COLO668 (cell line): ENCODE measurements at regions not wholly inside any gene's neighbourhood (a gene's known extent, or its start where the extent isn't known, plus 50 kb on each side); places are given as distances from the start of the nearest gene placed in this dataset.

Experiments
- DNase-seq: peaks from one replicate; lab custom pipeline; 2025; ENCODE audit not compliant: unreplicated experiment; lab: John Stamatoyannopoulos, UW

GRCh38 chr2:19614066-19614465, 255.6 kb upstream of the OSR1 start:
- no peak for DNase-seq

DNA sequence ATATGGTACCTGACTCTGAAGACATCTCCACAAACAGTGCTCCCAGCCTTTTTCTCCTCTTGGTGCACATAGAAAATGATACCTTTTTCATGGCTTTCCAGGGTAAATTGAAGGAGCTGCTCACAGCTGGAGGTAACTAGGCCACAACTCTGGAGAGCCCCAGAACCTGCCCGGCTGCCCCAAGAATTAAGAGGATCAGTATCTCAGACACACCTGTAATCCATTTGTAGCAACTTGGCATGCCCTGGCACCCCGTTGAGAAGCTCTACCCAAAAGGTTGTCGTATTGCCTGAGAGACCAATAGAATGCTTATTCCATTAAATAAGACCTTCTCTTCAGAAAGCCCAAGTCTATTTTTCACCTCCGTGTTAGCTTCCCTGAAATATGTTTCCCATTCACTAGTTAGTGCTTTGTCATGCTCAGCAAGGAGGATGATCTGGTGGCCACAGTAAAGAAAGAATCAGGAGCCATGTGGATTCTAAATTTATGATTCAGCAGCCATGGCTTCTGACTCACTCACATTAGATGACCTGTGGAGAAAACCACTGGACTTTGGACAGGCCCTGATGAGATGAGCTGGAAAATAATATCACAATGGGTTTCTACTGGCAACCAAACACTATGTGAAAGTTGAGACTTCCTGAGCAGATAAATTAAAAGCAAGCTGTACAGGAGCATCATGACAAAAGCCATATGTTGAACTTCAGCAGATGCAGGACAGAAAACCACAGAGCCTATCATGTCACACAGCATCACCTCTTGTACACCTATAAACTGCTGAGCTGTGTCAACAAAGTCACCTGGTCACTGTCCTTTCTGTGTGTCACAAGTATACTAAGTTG, 253.3 kb upstream of the OSR1 start:
- peak; percentile 89 for DNase-seq

GRCh38 chr2:19609266-19609665, 250.8 kb upstream of the OSR1 start:
- DNase-seq: no peak

DNA sequence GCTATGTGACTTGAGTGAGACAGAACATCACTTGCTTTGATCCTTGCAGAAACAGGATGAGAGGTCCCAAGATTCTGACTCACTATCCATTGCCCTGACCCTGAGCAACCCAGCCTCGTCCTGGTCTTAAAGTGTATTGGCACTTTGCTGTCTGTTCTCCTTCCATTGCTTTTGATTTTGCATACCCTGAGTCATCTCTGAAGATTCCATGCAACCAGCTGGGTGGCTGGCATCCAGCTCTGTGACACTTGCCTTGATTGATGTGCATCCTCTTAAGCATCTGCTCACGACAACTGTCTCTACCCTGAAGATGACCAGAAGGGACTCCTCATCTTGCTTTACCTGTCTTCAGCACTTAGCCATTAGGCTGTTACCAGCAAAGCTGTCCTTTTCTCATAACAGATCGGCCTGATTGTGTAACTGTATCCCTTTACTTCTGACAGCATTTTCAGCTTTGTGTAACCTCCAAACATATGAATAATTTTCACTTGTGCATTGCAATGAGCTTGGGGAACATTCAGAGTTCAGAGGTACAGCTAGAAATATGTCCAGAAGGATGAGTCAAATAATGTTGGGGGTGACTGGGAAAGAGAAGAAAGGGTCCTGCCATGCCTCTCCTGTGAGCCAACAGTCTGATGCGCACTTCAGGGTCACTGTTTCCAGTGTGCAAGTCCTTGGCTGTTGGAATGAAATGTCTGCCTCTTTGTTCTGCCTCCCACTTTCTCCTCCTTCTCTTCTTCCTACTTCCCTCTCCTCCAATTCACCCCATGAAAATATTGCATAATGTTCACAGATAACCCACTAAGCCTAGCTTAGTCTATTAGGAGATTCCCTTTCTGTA, 249.7 kb upstream of the OSR1 start:
- no peak for DNase-seq

DNA sequence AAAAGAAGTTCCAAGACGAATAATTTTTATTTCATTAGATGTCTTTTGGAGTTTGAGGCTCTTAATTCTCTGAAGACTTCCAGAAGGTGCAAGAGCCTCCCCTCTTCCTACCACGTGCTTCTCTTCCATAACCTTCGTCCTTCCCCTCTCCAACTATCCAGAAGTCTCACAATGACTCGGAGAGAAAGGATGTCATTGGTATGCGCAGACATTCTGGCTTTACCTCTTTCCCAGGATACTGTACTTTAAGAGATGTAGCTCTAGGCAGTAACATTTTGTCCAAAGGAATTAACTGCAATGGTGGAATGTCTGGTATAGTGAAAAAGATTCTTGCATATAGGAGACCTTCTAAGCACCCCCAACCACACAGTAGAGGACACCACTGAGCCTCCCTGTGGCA, 249.0 kb upstream of the OSR1 start:
- no peak for DNase-seq

GRCh38 chr2:19600982-19601381, 242.6 kb upstream of the OSR1 start:
- no peak for DNase-seq

DNA sequence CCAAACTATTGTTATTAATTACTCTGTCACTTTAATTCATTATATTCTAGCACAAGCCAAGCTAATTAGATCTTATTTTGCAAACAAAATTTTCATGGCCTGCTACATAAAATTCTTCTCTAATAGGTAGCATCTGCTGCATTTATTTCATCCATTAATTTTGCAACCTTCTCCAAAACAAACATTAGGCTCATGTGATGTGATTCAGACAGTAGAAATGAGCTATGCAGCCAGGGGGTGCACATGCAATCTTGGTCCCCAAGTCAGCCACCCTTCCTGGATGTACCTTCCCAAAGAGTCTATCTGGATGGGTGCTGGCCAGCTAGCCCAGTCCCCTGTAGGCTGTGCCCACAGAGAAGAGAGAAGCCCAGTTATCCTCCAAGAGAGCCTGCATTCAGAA, 242.1 kb upstream of the OSR1 start:
- DNase-seq: no peak

DNA sequence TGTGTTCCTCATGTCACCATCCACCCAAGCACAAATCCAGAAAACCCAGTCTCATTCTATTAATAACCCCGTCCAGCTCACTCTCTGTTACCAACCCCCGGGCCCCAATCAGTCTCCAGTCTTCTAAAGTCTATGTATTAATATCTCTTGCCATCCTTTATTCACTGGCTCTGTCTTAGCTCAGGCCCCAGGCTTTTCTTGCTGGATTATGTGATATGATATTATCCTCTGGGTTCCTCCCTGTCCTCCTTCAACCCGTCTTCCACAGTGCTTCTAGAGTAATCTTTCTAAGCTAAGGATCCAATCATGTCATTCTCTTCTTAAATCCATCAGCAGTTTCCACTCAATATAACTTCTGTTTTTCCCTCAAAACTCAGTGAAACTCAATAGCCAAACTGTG, 240.5 kb upstream of the OSR1 start:
- DNase-seq: no peak

GRCh38 chr2:19592197-19592596, 233.8 kb upstream of the OSR1 start:
- DNase-seq: no peak

GRCh38 chr2:19589791-19590190, 231.4 kb upstream of the OSR1 start:
- no peak for DNase-seq

DNA sequence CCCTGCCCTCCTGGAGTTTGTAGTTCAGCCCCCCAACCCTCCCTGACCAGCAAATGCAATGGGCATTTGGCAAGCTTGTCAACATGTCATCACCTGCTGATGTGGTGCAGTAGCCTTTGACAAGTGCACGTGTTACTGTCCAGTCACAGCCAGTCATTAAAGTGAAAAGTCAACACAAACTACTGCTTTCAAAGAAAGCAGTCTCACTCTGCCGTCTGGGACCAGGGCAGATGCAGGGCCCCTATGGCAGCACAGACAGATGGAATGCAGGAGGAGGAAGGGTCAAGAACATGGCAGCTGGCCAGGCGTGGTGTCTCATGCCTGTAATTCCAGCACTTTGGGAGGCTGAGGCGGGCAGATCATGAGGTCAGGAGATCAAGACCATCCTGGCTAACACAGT, 222.4 kb upstream of the OSR1 start:
- DNase-seq: no peak

GRCh38 chr2:19580264-19580663, 221.8 kb upstream of the OSR1 start:
- DNase-seq: no peak

GRCh38 chr2:19579461-19579860, 221.0 kb upstream of the OSR1 start:
- DNase-seq: no peak

DNA sequence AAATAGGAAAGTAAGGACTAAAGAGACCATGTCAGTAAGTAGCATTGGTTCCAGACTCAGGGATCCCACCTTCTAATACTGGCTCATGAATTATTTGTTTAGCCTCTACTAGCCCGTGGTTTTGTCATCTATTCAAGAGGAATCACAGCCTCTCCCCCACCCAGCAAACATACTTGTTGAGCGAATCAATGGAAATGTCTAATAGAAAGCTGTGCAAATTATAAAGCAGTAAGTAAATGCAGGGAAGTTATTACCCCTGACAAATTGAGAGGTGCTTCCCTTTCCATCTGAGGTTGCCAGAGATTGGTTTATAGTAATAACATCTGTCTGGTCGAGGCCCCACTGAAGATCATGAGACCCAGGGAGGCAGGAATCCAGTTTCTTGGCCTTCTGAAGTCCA, 219.3 kb upstream of the OSR1 start:
- no peak for DNase-seq

- DNase-seq: no peak
These were observed 218.0 kb upstream of the OSR1 start for GRCh38 chr2:19576411-19576810.

- no peak for DNase-seq
These were observed 217.2 kb upstream of the OSR1 start for GRCh38 chr2:19575641-19576040.

- peak; percentile 80 for DNase-seq
These were observed 216.4 kb upstream of the OSR1 start for GRCh38 chr2:19574778-19575260.

DNA sequence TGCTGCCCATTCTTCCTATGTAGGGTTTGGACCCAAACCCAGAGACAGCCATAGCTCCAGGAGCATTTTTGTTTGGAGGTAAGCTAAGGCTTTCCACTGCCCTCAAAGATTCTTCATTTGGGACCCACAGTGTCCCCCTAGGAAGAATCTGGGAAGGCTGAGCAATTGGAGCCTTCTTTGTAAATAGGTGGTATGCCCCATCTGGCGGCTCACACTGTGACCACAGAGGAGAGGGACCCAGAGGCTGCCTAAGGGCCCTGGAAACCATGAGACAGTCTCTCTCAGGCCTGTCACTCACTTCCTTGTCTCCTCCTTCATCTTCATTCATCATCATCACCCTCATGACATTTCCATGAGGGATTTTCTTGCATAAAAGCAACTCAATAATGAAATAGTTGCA, 215.4 kb upstream of the OSR1 start:
- no peak for DNase-seq

DNA sequence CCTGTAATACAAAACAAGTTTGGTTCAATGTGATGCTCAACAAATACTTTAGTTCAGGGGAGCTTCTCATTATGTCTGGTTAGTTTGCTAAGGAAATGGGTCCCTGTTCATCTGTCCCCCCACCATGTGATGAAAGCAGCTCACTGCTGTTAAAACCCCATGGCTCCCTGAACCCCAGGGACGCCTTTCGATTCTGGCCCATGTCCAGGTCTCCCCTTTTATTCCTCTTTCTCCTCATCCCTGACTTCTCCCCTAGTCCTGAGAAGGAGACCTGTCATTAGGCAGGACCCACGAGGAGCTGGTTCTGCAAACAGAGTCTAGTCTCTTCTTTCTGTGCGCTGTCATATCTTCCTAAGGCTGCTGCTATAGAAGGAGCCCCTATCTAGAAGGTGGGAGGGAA, 213.3 kb upstream of the OSR1 start:
- no peak for DNase-seq

- DNase-seq: no peak
These were observed 210.9 kb upstream of the OSR1 start for GRCh38 chr2:19569300-19569791.

GRCh38 chr2:19568809-19569208, 210.4 kb upstream of the OSR1 start:
- DNase-seq: no peak

- no peak for DNase-seq
These were observed 202.4 kb upstream of the OSR1 start for GRCh38 chr2:19560785-19561184.
